ENCODE measurements at regions not wholly inside any gene's neighbourhood (a gene's known extent, or its start where the extent isn't known, plus 50 kb on each side); places are given as distances from the start of the nearest gene placed in this dataset.
A peak's percentile ranks its signal among the peaks of the same experiment; 100 is the strongest.
"Not testable (repeated sequence)": the region's sequence is repeated elsewhere in the genome, so short reads cannot be mapped to it uniquely, and the experiment has no call there.

- no peak for DNase-seq (ENCODE audit: low read depth)
Measured at GRCh38 chr5:94025788-94026473, 284.5 kb upstream of the POU5F2 start.

- DNase-seq (ENCODE audit: low read depth): no peak
Measured at GRCh38 chr5:94024620-94025019, 283.2 kb upstream of the POU5F2 start.

- no peak for DNase-seq (ENCODE audit: low read depth)
Measured at GRCh38 chr5:94024101-94024500, 282.7 kb upstream of the POU5F2 start.

DNA sequence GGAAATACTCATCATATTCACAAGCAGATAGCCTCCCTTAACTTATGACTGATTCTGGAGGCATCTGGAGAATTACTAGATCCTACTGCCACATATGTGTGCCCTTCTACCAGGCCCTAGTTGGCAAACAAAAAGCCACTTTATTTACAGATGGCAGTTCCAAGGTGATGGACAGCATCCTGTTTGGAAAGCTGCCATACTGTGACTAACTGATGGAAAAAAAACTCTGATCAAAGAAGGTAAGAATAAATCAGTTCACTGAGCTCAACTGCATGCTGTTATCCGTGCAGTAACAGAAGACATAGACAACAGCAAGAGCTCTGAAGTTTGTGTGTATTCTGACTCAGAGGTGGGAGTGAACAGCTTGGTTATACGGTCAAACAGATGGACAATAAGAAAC lies 279.8 kb upstream of the POU5F2 start:
- peak; percentile 51 for DNase-seq (ENCODE audit: low read depth)

DNA sequence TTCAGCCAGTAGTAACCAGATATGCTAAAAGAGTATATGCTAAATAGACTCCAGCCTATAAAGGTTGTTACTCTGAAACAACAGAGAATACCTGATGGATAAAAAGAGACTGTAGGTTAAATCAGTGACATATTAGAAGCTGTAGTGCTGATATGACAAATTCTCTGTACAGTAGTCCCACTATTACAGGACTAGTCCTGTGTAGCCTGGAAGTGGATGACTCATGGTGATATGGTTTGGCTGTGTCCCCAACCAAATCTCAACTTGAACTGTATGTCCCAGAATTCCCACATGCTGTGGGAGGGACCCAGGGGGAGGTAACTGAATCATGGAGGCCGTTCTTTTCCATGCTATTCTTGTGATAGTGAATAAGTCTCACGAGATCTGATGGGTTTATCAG lies 276.2 kb upstream of the POU5F2 start:
- DNase-seq (ENCODE audit: low read depth): peak; percentile 40

DNA sequence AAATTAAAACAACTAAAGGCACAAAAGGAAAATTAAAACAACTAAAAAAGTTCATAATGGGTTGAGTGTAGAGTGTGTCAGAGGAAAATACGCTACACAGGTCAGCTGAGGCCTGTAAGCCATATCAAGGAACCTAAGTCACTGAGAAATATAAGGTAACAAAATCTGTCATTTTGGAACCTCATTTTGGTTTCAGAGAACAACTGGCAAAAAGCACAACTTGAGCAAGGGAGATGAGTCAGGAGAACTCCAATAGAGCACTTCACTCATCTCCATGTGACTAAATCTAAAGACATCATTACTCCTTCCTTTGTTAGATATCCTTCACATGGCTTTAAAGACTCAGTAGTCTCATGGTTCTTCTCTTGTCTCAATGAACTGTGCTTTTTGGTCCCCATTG lies 269.4 kb upstream of the POU5F2 start:
- DNase-seq (ENCODE audit: low read depth): peak; percentile 15

DNA sequence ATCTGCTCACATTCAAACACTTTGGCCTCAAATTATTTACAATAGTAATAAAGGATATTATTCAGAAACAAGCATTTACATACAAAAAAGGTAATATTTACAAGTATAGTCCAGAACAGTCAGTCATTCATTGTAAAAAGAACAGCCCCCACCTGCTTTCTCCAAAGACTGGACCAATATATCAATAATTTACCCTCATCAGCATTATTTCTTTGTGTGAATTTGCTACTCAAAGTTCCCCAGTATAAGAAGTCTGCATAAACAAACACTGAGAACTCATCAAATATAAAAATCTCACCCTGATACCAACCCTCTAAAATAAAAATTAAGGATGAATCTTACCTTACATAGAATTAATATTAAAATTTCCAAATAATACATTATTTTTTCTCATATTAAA lies 267.8 kb upstream of the POU5F2 start:
- DNase-seq (ENCODE audit: low read depth): no peak

DNA sequence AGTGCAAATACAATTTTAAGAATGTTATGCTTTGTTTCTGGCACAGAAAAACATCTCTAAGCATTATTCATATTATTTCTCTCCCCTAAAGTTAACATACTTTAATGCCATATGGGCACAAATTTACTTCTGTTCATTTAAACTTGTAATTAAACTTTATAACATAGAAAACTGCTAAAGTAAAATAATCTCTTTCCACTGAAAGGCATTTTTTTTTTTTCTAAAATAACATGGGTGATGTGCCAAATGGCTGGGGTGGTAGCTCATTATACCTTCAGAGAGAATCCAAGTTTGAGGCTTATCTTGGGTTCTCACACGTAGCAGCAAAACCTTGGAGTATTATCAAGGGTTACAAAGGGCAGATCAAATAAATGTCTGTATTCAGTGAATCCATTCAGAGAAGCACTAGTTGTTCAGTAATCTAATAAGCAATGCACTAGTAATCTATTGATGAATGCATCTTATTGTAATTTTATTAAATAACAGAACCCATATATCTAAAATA lies 257.6 kb upstream of the POU5F2 start:
- no peak for DNase-seq (ENCODE audit: low read depth)

- DNase-seq (ENCODE audit: low read depth): no peak
Measured at GRCh38 chr5:93997562-93997961, 256.2 kb upstream of the POU5F2 start.

- DNase-seq (ENCODE audit: low read depth): peak; percentile 20
Measured at GRCh38 chr5:93995126-93995621, 253.8 kb upstream of the POU5F2 start.

DNA sequence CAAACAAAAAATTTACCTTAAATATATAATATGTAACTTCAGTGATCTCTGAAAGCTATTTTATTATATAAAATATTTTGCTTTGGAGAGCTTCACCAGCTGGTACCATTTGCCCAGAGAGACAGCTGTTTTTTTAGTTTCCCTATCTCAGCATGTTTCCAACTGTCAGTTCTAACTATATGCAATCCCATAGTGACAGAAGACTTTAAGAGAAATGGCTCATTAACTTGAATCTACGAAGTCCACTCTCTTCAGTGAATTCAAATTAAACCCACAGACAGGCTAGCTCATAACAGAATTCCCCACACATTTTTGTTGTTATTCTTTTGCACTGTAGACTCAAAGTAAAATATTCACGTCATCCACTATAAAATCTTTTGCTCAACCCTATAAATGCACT lies 251.8 kb upstream of the POU5F2 start:
- no peak for DNase-seq (ENCODE audit: low read depth)

DNA sequence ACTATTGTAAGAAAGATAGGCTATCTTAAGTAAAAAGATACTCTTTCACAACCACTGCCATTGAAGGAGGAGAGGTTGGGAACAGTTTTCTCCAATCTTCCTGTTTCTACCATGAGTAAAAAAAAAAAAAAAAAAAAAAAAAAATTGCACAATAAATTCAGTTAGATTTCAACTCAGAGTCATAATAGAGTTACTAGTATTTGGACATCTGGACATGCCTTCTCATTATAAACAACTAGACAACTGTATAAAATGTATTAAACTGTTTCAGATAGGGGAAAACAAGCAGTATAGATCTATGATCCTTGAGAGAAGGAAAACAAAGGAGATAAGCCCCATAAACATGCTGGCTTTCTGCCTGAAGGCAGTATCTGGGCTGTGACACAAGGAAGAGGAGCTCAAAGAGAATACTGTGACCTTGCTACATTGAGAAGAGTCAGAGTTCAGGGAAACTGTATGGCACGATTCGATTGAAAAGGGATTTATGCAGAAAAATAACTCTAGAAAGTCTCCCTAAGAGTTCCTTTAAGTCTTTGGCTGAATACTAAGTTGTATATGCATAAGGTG lies 249.2 kb upstream of the POU5F2 start:
- DNase-seq (ENCODE audit: low read depth): no peak

GRCh38 chr5:93985940-93986570 lies 244.7 kb upstream of the POU5F2 start:
- DNase-seq (ENCODE audit: low read depth): not testable (repeated sequence)

GRCh38 chr5:93978222-93978621 lies 236.8 kb upstream of the POU5F2 start:
- no peak for DNase-seq (ENCODE audit: low read depth)

GRCh38 chr5:93967923-93968322 lies 226.5 kb upstream of the POU5F2 start:
- no peak for DNase-seq (ENCODE audit: low read depth)

DNA sequence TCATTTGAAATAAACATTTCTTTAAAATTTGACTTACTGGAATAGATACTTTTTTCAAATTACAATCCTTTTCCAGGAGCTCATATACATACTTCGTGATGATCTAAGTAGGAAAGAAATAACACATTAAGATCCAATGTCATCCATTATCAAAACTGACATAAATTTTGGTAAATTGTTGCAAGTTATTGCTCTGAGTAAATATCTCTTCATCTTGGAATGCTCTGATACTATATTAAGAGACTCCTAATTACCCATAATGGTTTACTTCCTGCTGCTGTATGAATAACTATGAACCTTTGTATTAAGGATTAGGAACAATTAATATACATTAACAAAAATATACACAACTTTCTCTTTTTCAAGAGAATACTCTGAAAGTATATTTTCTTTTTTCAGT lies 223.0 kb upstream of the POU5F2 start:
- no peak for DNase-seq (ENCODE audit: low read depth)

- DNase-seq (ENCODE audit: low read depth): no peak
Measured at GRCh38 chr5:93960042-93960441, 218.6 kb upstream of the POU5F2 start.

- DNase-seq (ENCODE audit: low read depth): no peak
Measured at GRCh38 chr5:93956006-93956405, 214.6 kb upstream of the POU5F2 start.

- no peak for DNase-seq (ENCODE audit: low read depth)
Measured at GRCh38 chr5:93954421-93955069, 213.1 kb upstream of the POU5F2 start.

- no peak for DNase-seq (ENCODE audit: low read depth)
Measured at GRCh38 chr5:93953442-93953841, 212.0 kb upstream of the POU5F2 start.

GRCh38 chr5:93941897-93942296 lies 200.5 kb upstream of the POU5F2 start:
- DNase-seq (ENCODE audit: low read depth): no peak

GRCh38 chr5:93933269-93933668 lies 191.9 kb upstream of the POU5F2 start:
- not testable (repeated sequence) for DNase-seq (ENCODE audit: low read depth)

DNA sequence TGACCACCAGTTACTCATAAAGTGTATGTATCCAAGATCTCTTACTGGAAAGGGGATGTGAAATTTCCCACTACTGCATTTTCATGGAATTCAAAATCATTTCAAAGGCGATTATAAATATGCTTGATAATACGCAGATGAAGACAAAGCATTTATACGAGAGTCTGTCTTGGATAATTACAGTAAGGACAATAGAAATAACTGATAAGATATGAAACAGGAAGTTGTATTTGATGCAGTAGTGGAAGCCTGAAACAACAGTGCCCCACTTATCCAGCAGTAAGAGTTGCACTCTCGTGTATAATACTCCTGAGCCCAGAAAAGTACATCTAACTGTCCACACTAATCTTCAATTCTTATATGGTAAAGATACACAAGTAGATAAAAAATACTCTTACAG lies 188.7 kb upstream of the POU5F2 start:
- DNase-seq (ENCODE audit: low read depth): no peak
